ENCODE measurements at regions not wholly inside any gene's neighbourhood (a gene's known extent, or its start where the extent isn't known, plus 50 kb on each side); places are given as distances from the start of the nearest gene placed in this dataset.

GRCh38 chr16:80015566-80015965 is 415.0 kb upstream of the MAF start:
- no peak for TF ChIP-seq POLR2A (IDR thresholded peaks at IDR 0.05)
- TF ChIP-seq, protein P1, sequence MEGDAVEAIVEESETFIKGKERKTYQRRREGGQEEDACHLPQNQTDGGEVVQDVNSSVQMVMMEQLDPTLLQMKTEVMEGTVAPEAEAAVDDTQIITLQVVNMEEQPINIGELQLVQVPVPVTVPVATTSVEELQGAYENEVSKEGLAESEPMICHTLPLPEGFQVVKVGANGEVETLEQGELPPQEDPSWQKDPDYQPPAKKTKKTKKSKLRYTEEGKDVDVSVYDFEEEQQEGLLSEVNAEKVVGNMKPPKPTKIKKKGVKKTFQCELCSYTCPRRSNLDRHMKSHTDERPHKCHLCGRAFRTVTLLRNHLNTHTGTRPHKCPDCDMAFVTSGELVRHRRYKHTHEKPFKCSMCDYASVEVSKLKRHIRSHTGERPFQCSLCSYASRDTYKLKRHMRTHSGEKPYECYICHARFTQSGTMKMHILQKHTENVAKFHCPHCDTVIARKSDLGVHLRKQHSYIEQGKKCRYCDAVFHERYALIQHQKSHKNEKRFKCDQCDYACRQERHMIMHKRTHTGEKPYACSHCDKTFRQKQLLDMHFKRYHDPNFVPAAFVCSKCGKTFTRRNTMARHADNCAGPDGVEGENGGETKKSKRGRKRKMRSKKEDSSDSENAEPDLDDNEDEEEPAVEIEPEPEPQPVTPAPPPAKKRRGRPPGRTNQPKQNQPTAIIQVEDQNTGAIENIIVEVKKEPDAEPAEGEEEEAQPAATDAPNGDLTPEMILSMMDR (IDR thresholded peaks at IDR 0.05) = no peak
